WTC11 (cell line): ENCODE measurements at regions not wholly inside any gene's neighbourhood (a gene's known extent, or its start where the extent isn't known, plus 50 kb on each side); places are given as distances from the start of the nearest gene placed in this dataset.

ENCODE experiments used
- ATAC-seq: fragments of 200-7000 bp; cut with Tn5 transposase; 2 replicates; pipeline ENCODE4 v1.10.0; 2021; ENCODE audit warnings: mild to moderate bottlenecking, moderate library complexity
- CTCF ChIA-PET: fragments of 300-600 bp; sonication (Branson Sonifier 250); formaldehyde crosslinking; loops from one replicate; lab custom pipeline; 2021; ENCODE audit warnings: antibody characterized with exemption; lab: Charles Lee
- POLR2A ChIA-PET: fragments of 350-600 bp; sonication (Branson Sonifier 250); formaldehyde crosslinking; loops from one replicate; lab custom pipeline; 2021; ENCODE audit warnings: antibody characterized with exemption; lab: Charles Lee
- DNase-seq: peaks from one replicate; pipeline ENCODE4 v3.0.0; 2021; ENCODE audit warnings: low spot score
- H3K27ac Mint-ChIP-seq: 2 replicates; pipeline ENCODE4 v1.8.0; 2021; ENCODE audit warnings: mixed read lengths
- H3K27me3 Mint-ChIP-seq: 2 replicates; pipeline ENCODE4 v1.8.0; 2021; ENCODE audit warnings: low read depth, mild to moderate bottlenecking, moderate library complexity, mixed read lengths
- H3K36me3 Mint-ChIP-seq: 2 replicates; pipeline ENCODE4 v1.8.0; 2021; ENCODE audit warnings: mixed read lengths
- H3K4me1 Mint-ChIP-seq: 2 replicates; pipeline ENCODE4 v1.8.0; 2022; ENCODE audit warnings: mixed read lengths
- H3K4me3 Mint-ChIP-seq: 2 replicates; pipeline ENCODE4 v1.8.0; 2021; ENCODE audit warnings: mild to moderate bottlenecking, moderate library complexity, mixed read lengths
- H3K9me3 Mint-ChIP-seq: 2 replicates; pipeline ENCODE4 v1.8.0; 2021; ENCODE audit warnings: mixed read lengths
- ATF1 ChIP-seq: sonication (generic); formaldehyde crosslinking; IDR thresholded peaks from 2 replicates; pipeline ENCODE4 v1.8.1; 2023; ENCODE audit warnings: mild to moderate bottlenecking, moderate library complexity, missing genetic modification reagents
- CREB1 ChIP-seq: sonication (generic); formaldehyde crosslinking; IDR thresholded peaks from 2 replicates; pipeline ENCODE4 v1.8.0; 2023; ENCODE audit warnings: mild to moderate bottlenecking, missing genetic modification reagents
- ESRRA ChIP-seq: sonication (generic); formaldehyde crosslinking; IDR thresholded peaks from 2 replicates; pipeline ENCODE4 v1.8.1; 2022; ENCODE audit warnings: mild to moderate bottlenecking, missing genetic modification reagents, borderline replicate concordance
- FOXK1 ChIP-seq: sonication (generic); formaldehyde crosslinking; IDR thresholded peaks from 2 replicates; pipeline ENCODE4 v1.8.0; 2022; ENCODE audit warnings: mild to moderate bottlenecking, moderate library complexity, missing genetic modification reagents
- MXD4 ChIP-seq: fragments of 250-450 bp; sonication (Bioruptor Pico); IDR thresholded peaks from 2 replicates; pipeline ENCODE4 v1.8.0; 2021; ENCODE audit warnings: mild to moderate bottlenecking, moderate library complexity, borderline replicate concordance
- MYBL2 ChIP-seq: sonication (generic); formaldehyde crosslinking; IDR thresholded peaks from 2 replicates; pipeline ENCODE4 v1.8.1; 2023; ENCODE audit warnings: mild to moderate bottlenecking, moderate library complexity, missing genetic modification reagents
- NFATC4 ChIP-seq: fragments of 250-450 bp; sonication (Bioruptor Pico); IDR thresholded peaks from 2 replicates; pipeline ENCODE4 v1.9.0; 2021; ENCODE audit warnings: mild to moderate bottlenecking
- OVOL2 ChIP-seq: fragments of 250-450 bp; sonication (Bioruptor Pico); IDR thresholded peaks from 2 replicates; pipeline ENCODE4 v1.9.0; 2021; ENCODE audit warnings: mild to moderate bottlenecking, borderline replicate concordance
- PRRX2 ChIP-seq: fragments of 250-450 bp; sonication (Bioruptor Pico); IDR thresholded peaks from 2 replicates; pipeline ENCODE4 v1.8.0; 2021; ENCODE audit warnings: mild to moderate bottlenecking
- ZNF219 ChIP-seq: sonication (generic); formaldehyde crosslinking; IDR thresholded peaks from 2 replicates; pipeline ENCODE4 v1.8.0; 2023; ENCODE audit warnings: missing genetic modification reagents, mild to moderate bottlenecking, borderline replicate concordance
- ZNF232 ChIP-seq: sonication (generic); formaldehyde crosslinking; IDR thresholded peaks from 2 replicates; pipeline ENCODE4 v1.8.0; 2022; ENCODE audit warnings: mild to moderate bottlenecking, missing genetic modification reagents
- ZNF263 ChIP-seq: sonication (generic); formaldehyde crosslinking; IDR thresholded peaks from 2 replicates; pipeline ENCODE4 v1.8.1; 2022; ENCODE audit warnings: low read depth, mild to moderate bottlenecking, moderate library complexity, missing genetic modification reagents
- ZNF281 ChIP-seq: sonication (generic); formaldehyde crosslinking; IDR thresholded peaks from 2 replicates; pipeline ENCODE4 v1.8.0; 2023; ENCODE audit warnings: mild to moderate bottlenecking, missing genetic modification reagents
- ZNF416 ChIP-seq: fragments of 250-450 bp; sonication (Bioruptor Pico); IDR thresholded peaks from 2 replicates; pipeline ENCODE4 v1.9.0; 2021; ENCODE audit warnings: mild to moderate bottlenecking, inconsistent platforms
- ZNF423 ChIP-seq: fragments of 250-450 bp; sonication (Bioruptor Pico); IDR thresholded peaks from 2 replicates; pipeline ENCODE4 v2.1.2; 2022; ENCODE audit warnings: mild to moderate bottlenecking, moderate library complexity
- TF ChIP-seq, protein P1 (sequence below): sonication (generic); formaldehyde crosslinking; IDR thresholded peaks from 2 replicates; pipeline ENCODE4 v1.8.0; 2022; ENCODE audit warnings: mild to moderate bottlenecking, missing genetic modification reagents
- TF ChIP-seq, protein P2 (sequence below): sonication (generic); formaldehyde crosslinking; IDR thresholded peaks from 2 replicates; pipeline ENCODE4 v1.8.0; 2023; ENCODE audit warnings: missing genetic modification reagents
- TF ChIP-seq, protein P3 (sequence below): sonication (generic); formaldehyde crosslinking; IDR thresholded peaks from 2 replicates; pipeline ENCODE4 v1.8.1; 2023; ENCODE audit warnings: mild to moderate bottlenecking, missing genetic modification reagents
- TF ChIP-seq, protein P4 (sequence below): fragments of 250-450 bp; sonication (Bioruptor Pico); IDR thresholded peaks from 2 replicates; pipeline ENCODE4 v1.9.0; 2021; ENCODE audit warnings: mild to moderate bottlenecking

DNA sequence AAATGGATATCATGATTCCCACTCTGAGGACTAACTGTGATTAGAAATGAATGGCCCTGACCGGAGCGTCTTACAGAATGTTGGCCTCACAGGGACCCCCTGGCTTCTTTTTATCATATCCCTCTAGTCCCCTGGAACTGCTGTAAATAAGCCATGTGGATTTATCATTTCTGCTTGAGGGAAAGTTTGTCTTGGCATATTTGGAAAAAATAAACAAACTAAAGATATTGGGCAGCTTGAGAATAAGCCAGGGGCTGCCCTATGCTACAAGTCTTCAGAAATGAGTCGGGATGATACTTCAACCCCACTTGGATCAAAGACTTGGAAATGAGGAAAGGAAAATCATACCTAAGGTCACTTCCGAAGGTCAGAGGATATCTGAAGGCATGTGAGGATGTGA is 179.1 kb downstream of the THBS2 start (continued):
- TF ChIP-seq ZNF281 (CRISPR knock-in tag), result no peak
- TF ChIP-seq, protein P1, sequence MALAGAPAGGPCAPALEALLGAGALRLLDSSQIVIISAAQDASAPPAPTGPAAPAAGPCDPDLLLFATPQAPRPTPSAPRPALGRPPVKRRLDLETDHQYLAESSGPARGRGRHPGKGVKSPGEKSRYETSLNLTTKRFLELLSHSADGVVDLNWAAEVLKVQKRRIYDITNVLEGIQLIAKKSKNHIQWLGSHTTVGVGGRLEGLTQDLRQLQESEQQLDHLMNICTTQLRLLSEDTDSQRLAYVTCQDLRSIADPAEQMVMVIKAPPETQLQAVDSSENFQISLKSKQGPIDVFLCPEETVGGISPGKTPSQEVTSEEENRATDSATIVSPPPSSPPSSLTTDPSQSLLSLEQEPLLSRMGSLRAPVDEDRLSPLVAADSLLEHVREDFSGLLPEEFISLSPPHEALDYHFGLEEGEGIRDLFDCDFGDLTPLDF (CRISPR knock-in tag), result no peak
- TF ChIP-seq, protein P2, sequence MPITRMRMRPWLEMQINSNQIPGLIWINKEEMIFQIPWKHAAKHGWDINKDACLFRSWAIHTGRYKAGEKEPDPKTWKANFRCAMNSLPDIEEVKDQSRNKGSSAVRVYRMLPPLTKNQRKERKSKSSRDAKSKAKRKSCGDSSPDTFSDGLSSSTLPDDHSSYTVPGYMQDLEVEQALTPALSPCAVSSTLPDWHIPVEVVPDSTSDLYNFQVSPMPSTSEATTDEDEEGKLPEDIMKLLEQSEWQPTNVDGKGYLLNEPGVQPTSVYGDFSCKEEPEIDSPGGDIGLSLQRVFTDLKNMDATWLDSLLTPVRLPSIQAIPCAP (CRISPR knock-in tag), result no peak
- TF ChIP-seq ZNF232 (CRISPR knock-in tag), result no peak
- TF ChIP-seq ZNF416 (CRISPR knock-in tag), result no peak
- TF ChIP-seq MYBL2 (CRISPR knock-in tag), result no peak
- TF ChIP-seq OVOL2 (CRISPR knock-in tag), result no peak
- TF ChIP-seq PRRX2 (CRISPR knock-in tag), result no peak
- TF ChIP-seq ZNF423 (CRISPR knock-in tag), result no peak
- TF ChIP-seq, all 79 proteins: peak for 0

DNA sequence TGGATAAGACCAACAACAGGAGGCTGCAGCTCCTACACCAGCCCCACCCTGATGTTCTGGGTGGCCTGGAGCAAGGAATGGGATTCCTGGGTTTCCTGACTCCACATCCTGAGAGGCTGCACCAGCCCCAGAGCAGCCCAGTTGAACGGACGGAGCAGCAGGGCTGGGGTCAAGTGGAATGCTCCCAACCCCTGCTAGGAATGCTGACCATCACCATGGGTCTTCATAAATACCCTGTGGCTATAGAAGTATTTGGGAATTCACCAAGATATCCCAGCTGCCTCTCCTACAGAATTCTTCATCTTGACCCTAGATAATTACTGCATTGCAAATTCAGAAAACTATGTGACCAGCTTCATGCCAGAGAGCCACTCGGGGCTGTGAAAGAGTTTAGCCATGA is 180.3 kb downstream of the THBS2 start:
- DNase-seq, result no peak
- H3K36me3 Mint-ChIP-seq, result no peaks in the 10 kb centered on the region
- H3K27me3 Mint-ChIP-seq, result no peaks in the 10 kb centered on the region
- H3K4me1 Mint-ChIP-seq, result no peaks in the 10 kb centered on the region
- peaks cover 2% of the 10 kb centered on the region; the same call in 1 of the 2 replicates for H3K9me3 Mint-ChIP-seq
- TF ChIP-seq NFATC4 (no peak), CREB1 (no peak), MXD4 (no peak), ZNF263 (CRISPR knock-in tag) (no peak), FOXK1 (CRISPR knock-in tag) (no peak), ZNF281 (CRISPR knock-in tag) (no peak), ATF1 (CRISPR knock-in tag) (no peak), ESRRA (CRISPR knock-in tag) (no peak), ZNF219 (CRISPR knock-in tag) (no peak)
- TF ChIP-seq, protein P3, sequence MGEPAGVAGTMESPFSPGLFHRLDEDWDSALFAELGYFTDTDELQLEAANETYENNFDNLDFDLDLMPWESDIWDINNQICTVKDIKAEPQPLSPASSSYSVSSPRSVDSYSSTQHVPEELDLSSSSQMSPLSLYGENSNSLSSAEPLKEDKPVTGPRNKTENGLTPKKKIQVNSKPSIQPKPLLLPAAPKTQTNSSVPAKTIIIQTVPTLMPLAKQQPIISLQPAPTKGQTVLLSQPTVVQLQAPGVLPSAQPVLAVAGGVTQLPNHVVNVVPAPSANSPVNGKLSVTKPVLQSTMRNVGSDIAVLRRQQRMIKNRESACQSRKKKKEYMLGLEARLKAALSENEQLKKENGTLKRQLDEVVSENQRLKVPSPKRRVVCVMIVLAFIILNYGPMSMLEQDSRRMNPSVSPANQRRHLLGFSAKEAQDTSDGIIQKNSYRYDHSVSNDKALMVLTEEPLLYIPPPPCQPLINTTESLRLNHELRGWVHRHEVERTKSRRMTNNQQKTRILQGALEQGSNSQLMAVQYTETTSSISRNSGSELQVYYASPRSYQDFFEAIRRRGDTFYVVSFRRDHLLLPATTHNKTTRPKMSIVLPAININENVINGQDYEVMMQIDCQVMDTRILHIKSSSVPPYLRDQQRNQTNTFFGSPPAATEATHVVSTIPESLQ (CRISPR knock-in tag), result no peak
- TF ChIP-seq, protein P4, sequence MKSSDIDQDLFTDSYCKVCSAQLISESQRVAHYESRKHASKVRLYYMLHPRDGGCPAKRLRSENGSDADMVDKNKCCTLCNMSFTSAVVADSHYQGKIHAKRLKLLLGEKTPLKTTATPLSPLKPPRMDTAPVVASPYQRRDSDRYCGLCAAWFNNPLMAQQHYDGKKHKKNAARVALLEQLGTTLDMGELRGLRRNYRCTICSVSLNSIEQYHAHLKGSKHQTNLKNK, result no peak
- ChIA-PET POLR2A (no interaction called here), CTCF (no interaction called here)
- no peak overlapping the region for H3K4me3 Mint-ChIP-seq
- no peak for ATAC-seq
- no peak overlapping the region for H3K27ac Mint-ChIP-seq
